IMR-90 (cell line): ENCODE measurements at regions not wholly inside any gene's neighbourhood (a gene's known extent, or its start where the extent isn't known, plus 50 kb on each side); places are given as distances from the start of the nearest gene placed in this dataset.

ENCODE experiments used
- CEBPB ChIP-seq: IDR thresholded peaks from 2 replicates; pipeline ENCODE4 v1.6.1; 2012; ENCODE audit warnings: low read depth, low read length, improper control_type of control experiment
- CTCF ChIP-seq: conservative IDR thresholded peaks from 2 replicates; pipeline ENCODE4 v1.5.1; 2012; ENCODE audit warnings: mild to moderate bottlenecking, low read depth, low read length, improper control_type of control experiment
- MXI1 ChIP-seq: IDR thresholded peaks from 2 replicates; pipeline ENCODE4 v1.6.1; 2012; ENCODE audit warnings: low read depth, mild to moderate bottlenecking, low read length, moderate library complexity, borderline replicate concordance
- NFE2L2 ChIP-seq: fragments of 150-350 bp; IDR thresholded peaks from 2 replicates; pipeline ENCODE4 v1.6.1; 2016; ENCODE audit warnings: low read depth, mild to moderate bottlenecking, low read length
- POLR2A ChIP-seq: IDR thresholded peaks from 2 replicates; pipeline ENCODE4 v1.6.1; 2012; ENCODE audit warnings: mild to moderate bottlenecking, low read depth, low read length
- RCOR1 ChIP-seq: IDR thresholded peaks from 2 replicates; pipeline ENCODE4 v1.6.1; 2012; ENCODE audit warnings: mild to moderate bottlenecking, low read length, improper control_type of control experiment; ENCODE audit not compliant: insufficient replicate concordance
- SMC3 ChIP-seq: fragments of 150-350 bp; IDR thresholded peaks from 2 replicates; pipeline ENCODE4 v1.6.1; 2016; ENCODE audit warnings: low read depth, mild to moderate bottlenecking, antibody characterized with exemption, low read length, moderate library complexity

GRCh38 chr6:14212632-14213031, 95.1 kb downstream of the CD83 start:
- TF ChIP-seq CTCF (no peak), SMC3 (no peak), RCOR1 (no peak), POLR2A (no peak), CEBPB (no peak), MXI1 (no peak), NFE2L2 (no peak)
